OCI-LY7 (cell line): ENCODE measurements at regions not wholly inside any gene's neighbourhood (a gene's known extent, or its start where the extent isn't known, plus 50 kb on each side); places are given as distances from the start of the nearest gene placed in this dataset.

Experiments
- BruUV-seq: library from RNA; stranded (reverse); fragments of 400-500 nt; replicated peaks from 2 replicates; lab custom pipeline; 2021; lab: Mats Ljungman, UMichigan
- CTCF ChIA-PET: fragments of 300-600 bp; sonication (Branson Sonifier 250); formaldehyde crosslinking; loops from one replicate; lab custom pipeline; 2022; ENCODE audit warnings: antibody characterized with exemption; ENCODE audit not compliant: unreplicated experiment; lab: Charles Lee
- POLR2A ChIA-PET: fragments of 300-600 bp; sonication (Branson Sonifier 250); formaldehyde crosslinking; loops from one replicate; lab custom pipeline; 2022; ENCODE audit warnings: antibody characterized with exemption; lab: Charles Lee
- DNase-seq: peaks from one replicate; pipeline ENCODE4 v3.0.0-alpha.2; 2015; ENCODE audit warnings: low spot score
- H2AFZ ChIP-seq: fragments of 200-600 bp; sonication (generic), shearing (Covaris generic); 2 replicates; pipeline ENCODE4 v1.6.1; 2014; ENCODE audit warnings: mild to moderate bottlenecking, antibody characterized with exemption, low read length, moderate library complexity
- H3K27ac ChIP-seq: fragments of 200-600 bp; sonication (generic); 2 replicates; pipeline ENCODE4 v1.5.1; 2014; ENCODE audit warnings: mixed run types, low read depth, mild to moderate bottlenecking, moderate library complexity, low read length, inconsistent platforms; ENCODE audit not compliant: poor library complexity, severe bottlenecking
- H3K36me3 ChIP-seq: fragments of 200-600 bp; sonication (generic); 2 replicates; pipeline ENCODE4 v1.6.1; 2014; ENCODE audit warnings: mild to moderate bottlenecking, antibody characterized with exemption, low read length, moderate library complexity, mixed read lengths; ENCODE audit not compliant: insufficient read depth
- H3K4me1 ChIP-seq: fragments of 200-600 bp; sonication (generic); 2 replicates; pipeline ENCODE4 v1.5.1; 2014; ENCODE audit warnings: mild to moderate bottlenecking, low read length; ENCODE audit not compliant: insufficient read depth, poor library complexity, severe bottlenecking
- H3K4me2 ChIP-seq: fragments of 200-600 bp; sonication (generic); 2 replicates; pipeline ENCODE4 v1.6.1; 2014; ENCODE audit warnings: mild to moderate bottlenecking, low read length
- H3K4me3 ChIP-seq: fragments of 200-600 bp; sonication (generic); 2 replicates; pipeline ENCODE4 v1.5.1; 2014; ENCODE audit warnings: mild to moderate bottlenecking, low read depth, low read length; ENCODE audit not compliant: poor library complexity, severe bottlenecking
- H3K79me2 ChIP-seq: fragments of 200-600 bp; sonication (generic); 2 replicates; pipeline ENCODE4 v1.6.1; 2016; ENCODE audit warnings: low read depth, mild to moderate bottlenecking, low read length, moderate library complexity, mixed read lengths; ENCODE audit not compliant: insufficient read depth
- H3K9me2 ChIP-seq: fragments of 200-600 bp; sonication (generic); 2 replicates; pipeline ENCODE4 v1.6.1; 2016; ENCODE audit warnings: mild to moderate bottlenecking, low read length, mixed read lengths; ENCODE audit not compliant: insufficient read depth
- H3K9me3 ChIP-seq: fragments of 200-600 bp; sonication (generic); 2 replicates; pipeline ENCODE4 v1.6.1; 2014; ENCODE audit warnings: mild to moderate bottlenecking, mixed run types, low read length, mixed read lengths
- H4K20me1 ChIP-seq: fragments of 200-600 bp; sonication (generic); 2 replicates; pipeline ENCODE4 v1.6.1; 2014; ENCODE audit warnings: mild to moderate bottlenecking, antibody characterized with exemption, low read length, moderate library complexity, mixed read lengths; ENCODE audit not compliant: insufficient read depth
- CTCF ChIP-seq: fragments of 200-600 bp; sonication (generic); conservative IDR thresholded peaks from 2 replicates; pipeline ENCODE4 v1.5.1; 2014; ENCODE audit warnings: mild to moderate bottlenecking, antibody characterized with exemption, low read length, moderate library complexity, mixed read lengths
- EZH2phosphoT487 ChIP-seq: fragments of 200-600 bp; sonication (generic); IDR thresholded peaks from 2 replicates; pipeline ENCODE4 v1.6.1; 2018; ENCODE audit warnings: low read depth, borderline replicate concordance, mild to moderate bottlenecking, mixed run types, antibody characterized with exemption, low read length, moderate library complexity, mixed read lengths
- intact Hi-C: fragments of 100-400 bp; cut with micrococcal nuclease; formaldehyde crosslinking; loops from one replicate; pipeline ENCODE4 v1.10.0; 2022; ENCODE audit not compliant: unreplicated experiment

- Histone ChIP-seq H3K79me2 (no peaks in the 10 kb centered on the region), H3K4me1 (no peaks in the 10 kb centered on the region), H3K27ac (no peak overlapping the region), H3K9me3 (no peaks in the 10 kb centered on the region), H4K20me1 (no peaks in the 10 kb centered on the region), H3K4me2 (no peak overlapping the region), H3K9me2 (no peaks in the 10 kb centered on the region), H3K36me3 (no peaks in the 10 kb centered on the region), H2AFZ (no peak overlapping the region), H3K4me3 (no peak overlapping the region)
- ChIA-PET CTCF (no interaction called here), POLR2A (interaction anchor here (0.7 kb wide), 1 partner anchor 112 kb away, joined by 3 read pairs; no protein-coding TSS in a partner anchor)
- TF ChIP-seq EZH2phosphoT487 = no peak
- no peak for TF ChIP-seq CTCF
- no peak for DNase-seq
- BruUV-seq = no TSS peak
- intact Hi-C loops = no loop called here
Measured at GRCh38 chr4:171588764-171589163, 224.4 kb upstream of the GALNTL6 start.

- BruUV-seq = no TSS peak
- H3K27ac ChIP-seq = no peak overlapping the region
- H3K4me1 ChIP-seq = no peaks in the 10 kb centered on the region
Measured at GRCh38 chr4:171588051-171588545, 225.1 kb upstream of the GALNTL6 start.

More at GRCh38 chr4:171588051-171588545, 225.1 kb upstream of the GALNTL6 start:
- Histone ChIP-seq H3K79me2 (no peaks in the 10 kb centered on the region), H3K36me3 (no peaks in the 10 kb centered on the region), H3K4me3 (no peak overlapping the region), H4K20me1 (no peaks in the 10 kb centered on the region), H3K4me2 (no peak overlapping the region), H2AFZ (no peak overlapping the region), H3K9me2 (no peaks in the 10 kb centered on the region), H3K9me3 (no peaks in the 10 kb centered on the region)
- TF ChIP-seq CTCF (no peak), EZH2phosphoT487 (no peak)
- ChIA-PET CTCF (no interaction called here), POLR2A (no interaction called here)
- intact Hi-C loops = no loop called here
- DNase-seq = no peak
